ENCODE measurements at regions not wholly inside any gene's neighbourhood (a gene's known extent, or its start where the extent isn't known, plus 50 kb on each side); places are given as distances from the start of the nearest gene placed in this dataset.

- no TSS peak for BruUV-seq (replicated peaks)
- ChIA-PET CTCF (no interaction called here), POLR2A (ENCODE audit: low non-redundant PET) (no interaction called here)
- Histone ChIP-seq H3K36me3 (ENCODE audit: insufficient read depth, low read length, poor library complexity, severe bottlenecking) (no peaks in the 10 kb centered on the region), H3K9me3 (ENCODE audit: low read depth, low read length, poor library complexity, severe bottlenecking) (no peaks in the 10 kb centered on the region), H3K4me3 (ENCODE audit: low read depth, low read length, poor library complexity, severe bottlenecking) (no peak overlapping the region), H3K27me3 (replicated peaks; ENCODE audit: insufficient read depth, low read depth, low read length, poor library complexity) (no peaks in the 10 kb centered on the region), H3K27ac (ENCODE audit: low read depth, low read length, poor library complexity, severe bottlenecking) (no peak overlapping the region), H3K4me1 (ENCODE audit: insufficient read depth, low read length, poor library complexity, severe bottlenecking) (no peaks in the 10 kb centered on the region)
- DNase-seq (ENCODE audit: low spot score), result no peak
- no peak for TF ChIP-seq CTCF (conservative IDR thresholded peaks at IDR 0.05; ENCODE audit: low read depth, low read length)
- TF ChIP-seq EZH2 (IDR thresholded peaks at IDR 0.05; ENCODE audit: borderline replicate concordance, low read depth, low read length, poor library complexity, severe bottlenecking), result no peak
- intact Hi-C loops (cut with micrococcal nuclease; ENCODE audit: unreplicated experiment), result no loop called here
These were observed 946.3 kb downstream of the KCNJ2 start for GRCh38 chr17:71115669-71115972.

- ChIA-PET POLR2A (ENCODE audit: low non-redundant PET) (no interaction called here), CTCF (no interaction called here)
- Histone ChIP-seq H3K4me1 (ENCODE audit: insufficient read depth, low read length, poor library complexity, severe bottlenecking) (no peaks in the 10 kb centered on the region), H3K9me3 (ENCODE audit: low read depth, low read length, poor library complexity, severe bottlenecking) (no peaks in the 10 kb centered on the region), H3K27me3 (replicated peaks; ENCODE audit: insufficient read depth, low read depth, low read length, poor library complexity) (no peaks in the 10 kb centered on the region), H3K36me3 (ENCODE audit: insufficient read depth, low read length, poor library complexity, severe bottlenecking) (no peaks in the 10 kb centered on the region), H3K4me3 (ENCODE audit: low read depth, low read length, poor library complexity, severe bottlenecking) (no peak overlapping the region), H3K27ac (ENCODE audit: low read depth, low read length, poor library complexity, severe bottlenecking) (no peak overlapping the region)
- no peak for DNase-seq (ENCODE audit: low spot score)
- intact Hi-C loops (cut with micrococcal nuclease; ENCODE audit: unreplicated experiment), result no loop called here
- BruUV-seq (replicated peaks), result no TSS peak
- TF ChIP-seq EZH2 (IDR thresholded peaks at IDR 0.05; ENCODE audit: borderline replicate concordance, low read depth, low read length, poor library complexity, severe bottlenecking) (no peak), CTCF (conservative IDR thresholded peaks at IDR 0.05; ENCODE audit: low read depth, low read length) (no peak)
These were observed 948.1 kb downstream of the KCNJ2 start for GRCh38 chr17:71117466-71117865.

GRCh38 chr17:71118039-71118438 is 948.7 kb downstream of the KCNJ2 start:
- no peaks in the 10 kb centered on the region for H3K36me3 ChIP-seq (ENCODE audit: insufficient read depth, low read length, poor library complexity, severe bottlenecking)
- no peaks in the 10 kb centered on the region for H3K27me3 ChIP-seq (replicated peaks; ENCODE audit: insufficient read depth, low read depth, low read length, poor library complexity)
- no peak for DNase-seq (ENCODE audit: low spot score)
- no peaks in the 10 kb centered on the region for H3K4me1 ChIP-seq (ENCODE audit: insufficient read depth, low read length, poor library complexity, severe bottlenecking)
- TF ChIP-seq EZH2 (IDR thresholded peaks at IDR 0.05; ENCODE audit: borderline replicate concordance, low read depth, low read length, poor library complexity, severe bottlenecking), result no peak
- TF ChIP-seq CTCF (conservative IDR thresholded peaks at IDR 0.05; ENCODE audit: low read depth, low read length), result no peak
- POLR2A ChIA-PET (ENCODE audit: low non-redundant PET), result no interaction called here
- CTCF ChIA-PET, result interaction anchor here (0.7 kb wide), 1 partner anchor 352 kb away, joined by 3 read pairs; no protein-coding TSS in a partner anchor
- intact Hi-C loops (cut with micrococcal nuclease; ENCODE audit: unreplicated experiment), result no loop called here
- H3K4me3 ChIP-seq (ENCODE audit: low read depth, low read length, poor library complexity, severe bottlenecking), result no peak overlapping the region
- no peaks in the 10 kb centered on the region for H3K9me3 ChIP-seq (ENCODE audit: low read depth, low read length, poor library complexity, severe bottlenecking)
- no TSS peak for BruUV-seq (replicated peaks)
- no peak overlapping the region for H3K27ac ChIP-seq (ENCODE audit: low read depth, low read length, poor library complexity, severe bottlenecking)
